Astrocyte of the spinal cord (primary cell): ENCODE measurements at regions not wholly inside any gene's neighbourhood (a gene's known extent, or its start where the extent isn't known, plus 50 kb on each side); places are given as distances from the start of the nearest gene placed in this dataset.

Experiments
- DNase-seq: peaks from one replicate; pipeline ENCODE4 v3.0.0; 2011; ENCODE audit warnings: low read depth, low spot score
- H3K4me3 ChIP-seq: 2 replicates; pipeline ENCODE4 v1.5.1; 2011; ENCODE audit warnings: low read depth, mild to moderate bottlenecking, low read length, moderate library complexity
- in situ Hi-C: cut with HindIII; loops from 2 replicates; pipeline ENCODE4 v1.10.0; 2017; ENCODE audit warnings: low sequenced_read_pairs
- TF ChIP-seq, protein P1 (sequence below): IDR thresholded peaks from 2 replicates; pipeline ENCODE4 v1.5.1; 2012; ENCODE audit warnings: low read depth, mild to moderate bottlenecking, low read length, inconsistent platforms

DNA sequence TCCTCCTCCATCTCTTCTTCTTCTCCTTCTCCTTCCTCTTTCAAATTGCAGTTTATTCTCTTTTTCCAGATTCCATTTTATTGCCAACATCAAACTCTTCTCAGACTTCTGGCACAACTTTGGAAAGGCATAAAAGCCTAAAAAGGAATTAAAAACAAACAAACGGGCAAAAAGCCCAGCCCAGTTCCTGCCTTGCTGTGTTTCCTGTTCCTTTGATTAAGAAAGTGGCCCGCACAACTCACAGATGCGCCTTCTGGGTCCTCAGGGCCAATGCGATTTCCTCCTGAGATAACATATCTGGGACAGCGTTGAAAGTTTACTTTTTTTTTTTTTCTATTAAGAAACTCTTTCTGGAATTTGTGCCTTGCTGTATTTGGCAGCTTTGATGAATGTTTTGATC lies 158.7 kb upstream of the UBE3A start:
- no peak overlapping the region for H3K4me3 ChIP-seq
- TF ChIP-seq, protein P1, sequence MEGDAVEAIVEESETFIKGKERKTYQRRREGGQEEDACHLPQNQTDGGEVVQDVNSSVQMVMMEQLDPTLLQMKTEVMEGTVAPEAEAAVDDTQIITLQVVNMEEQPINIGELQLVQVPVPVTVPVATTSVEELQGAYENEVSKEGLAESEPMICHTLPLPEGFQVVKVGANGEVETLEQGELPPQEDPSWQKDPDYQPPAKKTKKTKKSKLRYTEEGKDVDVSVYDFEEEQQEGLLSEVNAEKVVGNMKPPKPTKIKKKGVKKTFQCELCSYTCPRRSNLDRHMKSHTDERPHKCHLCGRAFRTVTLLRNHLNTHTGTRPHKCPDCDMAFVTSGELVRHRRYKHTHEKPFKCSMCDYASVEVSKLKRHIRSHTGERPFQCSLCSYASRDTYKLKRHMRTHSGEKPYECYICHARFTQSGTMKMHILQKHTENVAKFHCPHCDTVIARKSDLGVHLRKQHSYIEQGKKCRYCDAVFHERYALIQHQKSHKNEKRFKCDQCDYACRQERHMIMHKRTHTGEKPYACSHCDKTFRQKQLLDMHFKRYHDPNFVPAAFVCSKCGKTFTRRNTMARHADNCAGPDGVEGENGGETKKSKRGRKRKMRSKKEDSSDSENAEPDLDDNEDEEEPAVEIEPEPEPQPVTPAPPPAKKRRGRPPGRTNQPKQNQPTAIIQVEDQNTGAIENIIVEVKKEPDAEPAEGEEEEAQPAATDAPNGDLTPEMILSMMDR: no peak
- in situ Hi-C loops: no loop called here
- no peak for DNase-seq

DNA sequence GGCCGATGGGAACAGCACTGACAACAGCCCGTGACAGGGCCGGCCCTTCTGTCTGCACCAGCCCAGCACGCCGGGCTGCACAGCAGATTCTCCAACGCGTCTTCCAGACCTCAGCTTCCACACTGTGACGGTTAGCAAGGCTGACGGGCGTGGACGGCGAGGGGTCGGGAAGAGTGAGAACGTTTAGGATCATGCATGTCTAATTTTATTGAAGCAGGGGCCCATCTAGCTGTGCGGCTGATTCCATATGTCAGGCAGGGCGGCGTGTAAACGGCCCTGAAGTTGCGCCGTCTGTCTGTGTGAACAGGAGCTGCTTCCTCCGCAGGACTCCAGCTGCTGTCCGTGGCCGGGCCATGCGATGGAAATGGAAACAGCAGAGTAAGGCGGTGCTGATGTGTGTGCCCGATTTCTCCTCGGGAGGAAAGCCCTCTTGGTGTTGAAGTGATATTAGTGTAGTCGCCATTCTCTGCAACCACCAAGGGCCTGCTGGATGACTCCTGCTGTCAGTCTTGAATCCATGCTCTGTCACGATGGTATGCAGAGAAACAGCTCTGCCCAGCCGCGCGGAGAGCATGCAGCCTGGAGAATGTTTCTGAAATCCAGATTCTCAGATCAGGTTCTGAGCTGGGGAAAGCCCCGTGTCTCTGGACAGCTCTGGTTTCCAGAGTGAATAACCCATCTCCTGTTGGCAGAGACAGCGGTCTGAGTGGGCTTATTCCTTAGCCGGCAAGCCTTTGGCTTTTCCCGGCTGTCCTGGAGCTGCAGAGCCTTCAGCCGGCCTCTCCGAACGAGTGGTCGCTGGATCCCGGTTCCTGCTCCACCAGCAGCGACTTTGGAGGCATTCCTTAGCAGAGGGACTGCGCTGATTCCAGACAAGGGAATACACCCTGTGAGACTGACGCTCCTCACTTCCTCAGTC lies 158.1 kb upstream of the UBE3A start:
- TF ChIP-seq, protein P1: no peak
- in situ Hi-C loops: no loop called here
- H3K4me3 ChIP-seq: no peak overlapping the region

DNA sequence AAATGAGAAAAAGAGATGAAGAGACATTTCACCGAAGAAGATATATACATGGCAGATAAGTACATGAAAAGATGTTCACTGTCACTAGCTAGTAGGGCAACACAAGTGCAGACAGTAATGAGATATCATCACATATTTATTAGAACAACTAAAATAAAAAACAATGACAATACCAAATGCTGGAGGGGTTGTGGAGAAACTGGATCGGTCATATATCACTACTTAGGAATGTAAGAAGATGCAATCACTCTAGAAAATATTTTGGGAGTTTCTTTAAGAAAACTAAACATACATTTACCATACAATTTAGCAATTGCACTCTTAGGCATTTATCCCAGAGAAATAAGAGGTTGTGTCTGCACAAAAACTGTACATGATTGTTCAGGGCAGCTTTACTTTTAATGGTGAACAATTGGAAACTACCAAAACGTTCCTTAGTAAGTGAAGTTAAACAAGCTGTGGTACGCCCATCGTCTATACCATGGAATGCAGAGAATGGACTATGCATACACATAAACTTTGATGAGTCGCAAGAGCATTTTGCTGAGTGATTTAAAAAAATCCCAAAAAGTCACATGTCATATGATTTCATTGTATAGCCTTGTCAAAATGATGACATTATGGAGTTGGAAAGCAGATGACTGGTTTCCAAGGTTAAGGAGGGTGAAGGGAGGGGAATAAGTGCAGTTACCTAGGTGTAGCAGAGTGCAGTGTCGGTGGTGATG lies 149.0 kb upstream of the UBE3A start:
- in situ Hi-C loops: no loop called here
- DNase-seq: no peak
- H3K4me3 ChIP-seq: no peak overlapping the region
- TF ChIP-seq, protein P1: no peak

More for the DNA sequence above, 158.1 kb upstream of the UBE3A start:
- no peak for DNase-seq

DNA sequence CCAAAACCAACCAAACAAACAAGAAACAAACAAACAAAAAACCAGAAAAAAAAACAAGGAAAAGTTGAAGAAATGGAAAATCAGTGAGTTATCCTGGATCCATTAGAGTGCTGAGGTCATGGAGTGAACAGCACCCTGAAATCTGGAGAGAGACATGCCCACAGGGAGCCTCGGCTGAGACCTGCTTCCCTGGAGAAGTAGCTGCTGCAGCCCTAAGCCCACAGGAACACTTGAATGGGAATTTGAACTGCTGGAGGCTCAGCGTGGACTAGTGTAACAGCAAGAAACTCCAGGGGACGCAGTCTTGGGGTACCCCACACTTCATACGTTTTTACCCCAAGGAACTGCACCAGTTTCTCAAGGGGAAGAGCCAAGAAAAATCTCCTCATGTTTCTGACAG lies 144.1 kb upstream of the UBE3A start:
- in situ Hi-C loops: no loop called here
- DNase-seq: no peak
- TF ChIP-seq, protein P1: no peak
- H3K4me3 ChIP-seq: no peak overlapping the region

- TF ChIP-seq, protein P1: no peak
- H3K4me3 ChIP-seq: no peak overlapping the region
- DNase-seq: no peak
- in situ Hi-C loops: no loop called here
Observed at GRCh38 chr15:25579127-25579526, 140.3 kb upstream of the UBE3A start.

- no peak overlapping the region for H3K4me3 ChIP-seq
- in situ Hi-C loops: no loop called here
- DNase-seq: no peak
- TF ChIP-seq, protein P1: no peak
Observed at GRCh38 chr15:25572191-25572590, 133.4 kb upstream of the UBE3A start.
